Trophoblast cell (in vitro differentiated cells and primary cell): ENCODE measurements at regions not wholly inside any gene's neighbourhood (a gene's known extent, or its start where the extent isn't known, plus 50 kb on each side); places are given as distances from the start of the nearest gene placed in this dataset.

ENCODE experiments used
- DNase-seq, 2 donors: peaks; one replicate each; pipeline ENCODE4 v3.0.0-alpha.2; 2016
- H2AFZ ChIP-seq: 2 replicates; pipeline ENCODE4 v1.6.1; 2013; ENCODE audit warnings: low read length, moderate library complexity, mild to moderate bottlenecking; ENCODE audit not compliant: insufficient read depth, poor library complexity
- H2AK5ac ChIP-seq: 2 replicates; pipeline ENCODE4 v1.6.1; 2013; ENCODE audit warnings: mild to moderate bottlenecking, low read length
- H2BK120ac ChIP-seq: 2 replicates; pipeline ENCODE4 v1.6.1; 2013; ENCODE audit warnings: low read length, mild to moderate bottlenecking, moderate library complexity; ENCODE audit not compliant: insufficient read depth, poor library complexity
- H2BK12ac ChIP-seq: 2 replicates; pipeline ENCODE4 v1.6.1; 2013; ENCODE audit warnings: mild to moderate bottlenecking, low read length, moderate library complexity
- H2BK5ac ChIP-seq: 2 replicates; pipeline ENCODE4 v1.6.1; 2013; ENCODE audit warnings: low read length, low read depth, moderate library complexity, mild to moderate bottlenecking; ENCODE audit not compliant: poor library complexity
- H3K14ac ChIP-seq: 2 replicates; pipeline ENCODE4 v1.6.1; 2013; ENCODE audit warnings: mild to moderate bottlenecking, low read length
- H3K18ac ChIP-seq: 2 replicates; pipeline ENCODE4 v1.6.1; 2013; ENCODE audit warnings: mild to moderate bottlenecking, low read length
- H3K23ac ChIP-seq: 2 replicates; pipeline ENCODE4 v1.6.1; 2013; ENCODE audit warnings: low read length
- H3K27ac ChIP-seq: 2 replicates; pipeline ENCODE4 v1.5.1; 2013; ENCODE audit warnings: low read depth, mild to moderate bottlenecking, inconsistent platforms, low read length, moderate library complexity
- H3K27me3 ChIP-seq: 2 replicates; pipeline ENCODE4 v1.6.1; 2013; ENCODE audit warnings: inconsistent platforms, mild to moderate bottlenecking, low read length, moderate library complexity; ENCODE audit not compliant: insufficient read depth
- H3K36me3 ChIP-seq, 2 experiments: 1 replicate in 1 of 2; 2 replicates in 1 of 2; pipeline ENCODE4 v1.6.1; 2013; ENCODE audit warnings: low read length in 2 of 2, mild to moderate bottlenecking in 2 of 2, moderate library complexity in 1 of 2; ENCODE audit not compliant: insufficient read depth in 2 of 2, control insufficient read depth in 1 of 2
- H3K4ac ChIP-seq: 2 replicates; pipeline ENCODE4 v1.6.1; 2013; ENCODE audit warnings: low read depth, mild to moderate bottlenecking, low read length, moderate library complexity
- H3K4me1 ChIP-seq, 2 experiments: 1 replicate in 1 of 2; 2 replicates in 1 of 2; pipeline ENCODE4 v1.6.1; 2013; ENCODE audit warnings: low read length in 2 of 2, mild to moderate bottlenecking in 2 of 2, moderate library complexity in 1 of 2; ENCODE audit not compliant: insufficient read depth in 2 of 2, control insufficient read depth in 1 of 2
- H3K4me2 ChIP-seq: 2 replicates; pipeline ENCODE4 v1.6.1; 2013; ENCODE audit warnings: inconsistent platforms, mild to moderate bottlenecking, low read length, moderate library complexity
- H3K4me3 ChIP-seq: 2 replicates; pipeline ENCODE4 v1.5.1; 2013; ENCODE audit warnings: mild to moderate bottlenecking, low read depth, low read length, inconsistent platforms
- H3K79me1 ChIP-seq: one replicate; pipeline ENCODE4 v1.6.1; 2013; ENCODE audit warnings: low read length
- H3K79me2 ChIP-seq: 2 replicates; pipeline ENCODE4 v1.6.1; 2013; ENCODE audit warnings: low read length, mild to moderate bottlenecking; ENCODE audit not compliant: control insufficient read depth, insufficient read depth, poor library complexity
- H3K9ac ChIP-seq: 2 replicates; pipeline ENCODE4 v1.6.1; 2013; ENCODE audit warnings: mild to moderate bottlenecking, low read length
- H3K9me3 ChIP-seq: 2 replicates; pipeline ENCODE4 v1.6.1; 2013; ENCODE audit warnings: low read depth, mild to moderate bottlenecking, control low read depth, inconsistent platforms, low read length; ENCODE audit not compliant: insufficient read depth
- H4K12ac ChIP-seq: 2 replicates; pipeline ENCODE4 v1.6.1; 2013; ENCODE audit warnings: low read depth, mild to moderate bottlenecking, low read length, moderate library complexity
- H4K8ac ChIP-seq: 2 replicates; pipeline ENCODE4 v1.6.1; 2013; ENCODE audit warnings: low read depth, mild to moderate bottlenecking, low read length, moderate library complexity
- H4K91ac ChIP-seq: one replicate; pipeline ENCODE4 v1.6.1; 2013; ENCODE audit warnings: low read depth, mild to moderate bottlenecking, low read length, moderate library complexity
- WGBS: extraction: QIAGEN DNeasy Blood & Tissue Kit; methylation state at CpG from one replicate; pipeline ENCODE4 v1.1.7; 2013; ENCODE audit warnings: missing lambda C conversion rate; ENCODE audit not compliant: insufficient read length, insufficient coverage; ENCODE audit errors: extremely low coverage; 5-methylcytosine and 5-hydroxymethylcytosine counted together

DNA sequence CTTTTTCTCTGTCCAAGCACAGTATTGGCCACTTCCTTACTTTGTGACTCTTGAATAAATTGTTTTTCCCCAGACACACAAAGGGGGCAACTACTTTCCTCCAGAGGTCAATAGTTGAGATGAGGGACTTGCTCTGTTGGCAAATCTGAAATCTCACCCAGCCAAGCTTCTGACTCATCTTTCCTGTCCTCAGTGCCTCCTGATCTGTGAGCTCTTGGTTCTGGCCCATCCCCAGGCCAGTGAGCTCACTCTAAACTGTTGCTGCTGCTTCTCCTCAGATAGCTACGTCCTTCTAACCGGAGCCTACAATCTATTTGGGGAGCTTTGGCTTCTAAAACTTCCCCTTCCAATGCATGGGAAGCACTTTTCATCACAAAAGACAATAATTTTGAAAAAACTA, 50.0 kb upstream of the NMD3 start:
- Histone ChIP-seq H3K4ac (no peak overlapping the region), H3K79me1 (no peaks in the 10 kb centered on the region), H4K91ac (peak overlapping the region; percentile 0), H2BK120ac (no peak overlapping the region), H3K4me3 (no peak overlapping the region), H4K8ac (no peak overlapping the region), H3K14ac (no peak overlapping the region), H3K27me3 (no peaks in the 10 kb centered on the region), H3K36me3 (no peaks in the 10 kb centered on the region), H3K9me3 (no peaks in the 10 kb centered on the region), H2AFZ (no peak overlapping the region), H3K9ac (no peak overlapping the region), H2BK5ac (no peak overlapping the region), H3K4me1 (no peaks in the 10 kb centered on the region), H2BK12ac (no peak overlapping the region), H3K18ac (no peak overlapping the region), H4K12ac (no peak overlapping the region), H3K27ac (no peak overlapping the region), H3K23ac (no peak overlapping the region), H2AK5ac (no peak overlapping the region), H3K79me2 (no peaks in the 10 kb centered on the region), H3K4me2 (no peak overlapping the region)
- DNase-seq, result peak in 1 of 2 donors; percentile 17
- no CpG with 5 or more reads among the region's 2 CpGs for WGBS
